ENCODE measurements at regions not wholly inside any gene's neighbourhood (a gene's known extent, or its start where the extent isn't known, plus 50 kb on each side); places are given as distances from the start of the nearest gene placed in this dataset.

DNA sequence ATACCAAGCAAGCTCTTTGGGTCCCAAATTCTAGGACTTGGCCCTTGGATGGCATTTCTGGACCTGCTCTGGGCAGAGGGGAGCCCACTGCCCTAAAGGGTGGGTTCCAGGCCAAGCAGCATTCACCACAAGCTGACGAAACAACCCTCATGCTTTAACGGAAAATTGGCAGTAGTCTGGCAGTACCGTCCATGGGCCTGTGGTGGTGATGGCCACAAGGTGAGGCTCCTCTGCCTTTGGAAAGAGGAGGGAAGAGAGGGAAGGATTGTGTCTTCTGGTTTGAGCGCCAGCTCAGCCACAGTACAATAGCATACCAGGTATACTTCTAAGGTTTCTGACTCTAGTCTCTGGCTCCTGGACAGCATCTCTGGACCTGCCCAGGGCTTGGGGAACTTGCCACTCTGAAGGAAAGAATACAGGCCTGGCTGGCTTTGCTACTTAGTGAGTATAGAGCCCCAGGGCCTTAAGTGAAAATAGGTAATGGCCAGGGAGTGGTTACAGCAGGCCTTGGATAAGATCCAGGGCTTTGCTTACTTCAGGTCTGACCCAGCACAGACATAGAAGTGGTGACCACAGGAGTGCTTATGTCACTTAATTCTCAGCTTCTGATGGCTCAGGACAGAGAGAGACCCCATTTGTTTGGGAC, 595.5 kb downstream of the LMO7 start:
- H3K4me3 ChIP-seq (ENCODE audit: low read length) = no peak overlapping the region
- no peaks in the 10 kb centered on the region for H3K4me1 ChIP-seq (ENCODE audit: insufficient read depth, low read length)
- H3K27me3 ChIP-seq (ENCODE audit: insufficient read depth, low read length) = no peaks in the 10 kb centered on the region
- no peaks in the 10 kb centered on the region for H3K9me3 ChIP-seq (ENCODE audit: insufficient read depth, low read depth, low read length)
- H3K27ac ChIP-seq (ENCODE audit: low read depth, low read length) = no peak overlapping the region
- H3K9ac ChIP-seq (ENCODE audit: low read depth, low read length) = no peak overlapping the region
- WGBS = 87% methylated on average over 3 of the region's 4 CpGs
- no peaks in the 10 kb centered on the region for H3K36me3 ChIP-seq (ENCODE audit: insufficient read depth, low read length)

DNA sequence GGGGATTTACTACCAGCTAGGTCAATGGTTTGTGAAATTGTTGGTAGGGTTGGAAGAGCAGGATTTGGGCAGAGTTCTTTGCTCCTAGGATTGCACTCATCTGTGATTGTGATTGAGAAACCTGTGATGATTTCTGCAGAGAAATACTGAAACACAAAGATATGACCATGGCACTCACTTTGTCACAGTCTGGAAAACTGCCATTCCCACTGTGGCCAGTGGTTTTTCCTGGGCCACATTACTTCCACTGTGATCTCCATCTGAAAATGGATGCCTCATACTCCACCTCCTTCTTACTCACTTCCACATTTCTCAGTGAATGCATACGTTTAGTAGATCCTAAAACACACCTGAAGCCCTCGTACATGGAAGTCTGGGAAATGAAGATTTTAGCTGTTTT, 593.2 kb downstream of the LMO7 start:
- Histone ChIP-seq H3K27ac (ENCODE audit: low read depth, low read length) (no peak overlapping the region), H3K9ac (ENCODE audit: low read depth, low read length) (no peak overlapping the region), H3K4me3 (ENCODE audit: low read length) (no peak overlapping the region), H3K27me3 (ENCODE audit: insufficient read depth, low read length) (no peaks in the 10 kb centered on the region), H3K36me3 (ENCODE audit: insufficient read depth, low read length) (no peaks in the 10 kb centered on the region), H3K9me3 (ENCODE audit: insufficient read depth, low read depth, low read length) (no peaks in the 10 kb centered on the region), H3K4me1 (ENCODE audit: insufficient read depth, low read length) (no peaks in the 10 kb centered on the region; the same call in 1 of the 2 replicates)
- WGBS = 81% methylated on average over 2 of the region's 2 CpGs

- Histone ChIP-seq H3K27ac (ENCODE audit: low read depth, low read length) (no peak overlapping the region), H3K27me3 (ENCODE audit: insufficient read depth, low read length) (no peaks in the 10 kb centered on the region), H3K4me3 (ENCODE audit: low read length) (no peak overlapping the region), H3K9ac (ENCODE audit: low read depth, low read length) (no peak overlapping the region), H3K4me1 (ENCODE audit: insufficient read depth, low read length) (no peaks in the 10 kb centered on the region; the same call in 1 of the 2 replicates), H3K9me3 (ENCODE audit: insufficient read depth, low read depth, low read length) (no peaks in the 10 kb centered on the region), H3K36me3 (ENCODE audit: insufficient read depth, low read length) (no peaks in the 10 kb centered on the region)
- 100% methylated on average over 1 of the region's 1 CpG for WGBS
Measured at GRCh38 chr13:76226941-76227340, 590.8 kb downstream of the LMO7 start.

DNA sequence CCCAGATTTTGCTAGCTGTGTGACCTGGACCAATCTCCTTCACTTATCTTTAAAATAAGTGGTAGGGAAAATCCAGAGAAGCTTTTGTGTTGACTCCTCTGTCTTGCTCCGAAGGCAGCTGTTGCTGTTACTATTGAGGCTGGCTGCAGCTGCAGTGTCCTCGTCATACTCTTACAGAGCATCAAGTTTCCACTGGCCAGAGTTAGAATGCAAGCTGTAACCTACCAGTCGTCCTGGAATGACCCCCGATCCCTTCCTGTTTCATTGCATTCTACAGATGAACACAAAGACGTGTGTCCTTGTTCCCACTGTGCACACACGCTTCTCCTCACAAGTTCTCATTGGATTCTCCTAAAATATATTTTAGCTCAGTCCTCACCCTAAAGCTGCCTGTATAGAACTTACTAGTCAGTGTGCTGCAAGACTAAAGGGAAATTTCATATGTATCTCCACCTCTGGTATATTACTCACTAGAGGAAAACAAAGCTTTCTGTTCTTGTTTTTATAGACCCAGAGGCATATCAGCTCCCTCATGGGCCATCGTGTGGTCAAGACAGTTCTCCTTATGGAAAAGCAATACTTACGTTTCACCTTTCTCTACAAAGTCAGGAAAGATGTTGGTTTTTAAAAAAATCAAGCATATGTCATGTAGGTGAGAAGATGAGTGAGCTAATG, 589.8 kb downstream of the LMO7 start:
- no peak overlapping the region for H3K27ac ChIP-seq (ENCODE audit: low read depth, low read length)
- no peak overlapping the region for H3K4me3 ChIP-seq (ENCODE audit: low read length)
- no peaks in the 10 kb centered on the region; the same call in 1 of the 2 replicates for H3K4me1 ChIP-seq (ENCODE audit: insufficient read depth, low read length)
- no peak overlapping the region for H3K9ac ChIP-seq (ENCODE audit: low read depth, low read length)
- WGBS = 82% methylated on average over 8 of the region's 8 CpGs
- no peaks in the 10 kb centered on the region for H3K9me3 ChIP-seq (ENCODE audit: insufficient read depth, low read depth, low read length)
- no peaks in the 10 kb centered on the region for H3K27me3 ChIP-seq (ENCODE audit: insufficient read depth, low read length)
- no peaks in the 10 kb centered on the region for H3K36me3 ChIP-seq (ENCODE audit: insufficient read depth, low read length)

DNA sequence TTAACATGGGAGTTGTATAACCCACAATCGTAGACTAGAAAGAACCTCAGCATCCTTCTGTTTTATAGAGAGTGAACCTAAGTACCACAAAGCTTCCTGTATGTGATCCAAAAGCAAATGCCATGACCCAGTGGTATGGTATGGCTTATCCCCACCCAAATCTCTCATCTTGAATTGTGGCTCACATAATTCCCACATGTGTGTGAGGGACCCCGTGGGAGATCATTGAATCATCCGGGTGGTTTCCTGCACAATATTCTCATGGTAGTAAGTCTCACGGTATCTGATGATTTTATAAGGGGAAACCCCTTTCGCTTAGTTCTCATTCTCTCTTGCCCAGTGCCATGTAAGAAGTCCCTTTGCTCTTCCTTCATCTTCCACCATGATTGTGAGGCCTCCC, 587.9 kb downstream of the LMO7 start:
- H3K9me3 ChIP-seq (ENCODE audit: insufficient read depth, low read depth, low read length) = no peaks in the 10 kb centered on the region
- H3K27me3 ChIP-seq (ENCODE audit: insufficient read depth, low read length) = no peaks in the 10 kb centered on the region
- no peak overlapping the region for H3K27ac ChIP-seq (ENCODE audit: low read depth, low read length)
- WGBS = 99% methylated on average over 5 of the region's 5 CpGs
- no peak overlapping the region for H3K4me3 ChIP-seq (ENCODE audit: low read length)
- no peaks in the 10 kb centered on the region for H3K36me3 ChIP-seq (ENCODE audit: insufficient read depth, low read length)
- no peaks in the 10 kb centered on the region; the same call in 1 of the 2 replicates for H3K4me1 ChIP-seq (ENCODE audit: insufficient read depth, low read length)
- no peak overlapping the region for H3K9ac ChIP-seq (ENCODE audit: low read depth, low read length)

DNA sequence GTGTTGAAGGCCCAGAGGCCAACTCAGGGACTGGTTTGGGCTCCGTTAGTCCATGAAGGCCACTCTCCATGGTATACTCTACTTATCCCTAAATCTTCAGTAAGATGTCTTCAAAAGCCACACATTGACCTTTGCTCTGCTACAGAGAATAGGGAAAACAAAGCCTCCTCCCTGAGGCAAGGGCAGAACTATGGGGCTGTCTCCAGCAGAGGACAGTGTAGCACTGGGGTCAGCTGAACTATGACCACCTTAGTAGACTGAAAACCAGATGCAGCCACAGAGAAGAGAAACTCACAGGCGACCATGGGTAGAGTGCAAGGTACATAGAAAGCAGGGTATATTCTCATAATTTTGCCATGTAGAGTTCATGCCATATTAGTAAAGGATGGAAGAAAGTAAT, 587.4 kb downstream of the LMO7 start:
- Histone ChIP-seq H3K9me3 (ENCODE audit: insufficient read depth, low read depth, low read length) (no peaks in the 10 kb centered on the region), H3K36me3 (ENCODE audit: insufficient read depth, low read length) (no peaks in the 10 kb centered on the region), H3K4me3 (ENCODE audit: low read length) (no peak overlapping the region), H3K9ac (ENCODE audit: low read depth, low read length) (no peak overlapping the region), H3K27me3 (ENCODE audit: insufficient read depth, low read length) (no peaks in the 10 kb centered on the region), H3K4me1 (ENCODE audit: insufficient read depth, low read length) (no peaks in the 10 kb centered on the region; the same call in 1 of the 2 replicates), H3K27ac (ENCODE audit: low read depth, low read length) (no peak overlapping the region)
- 90% methylated on average over 2 of the region's 2 CpGs for WGBS

DNA sequence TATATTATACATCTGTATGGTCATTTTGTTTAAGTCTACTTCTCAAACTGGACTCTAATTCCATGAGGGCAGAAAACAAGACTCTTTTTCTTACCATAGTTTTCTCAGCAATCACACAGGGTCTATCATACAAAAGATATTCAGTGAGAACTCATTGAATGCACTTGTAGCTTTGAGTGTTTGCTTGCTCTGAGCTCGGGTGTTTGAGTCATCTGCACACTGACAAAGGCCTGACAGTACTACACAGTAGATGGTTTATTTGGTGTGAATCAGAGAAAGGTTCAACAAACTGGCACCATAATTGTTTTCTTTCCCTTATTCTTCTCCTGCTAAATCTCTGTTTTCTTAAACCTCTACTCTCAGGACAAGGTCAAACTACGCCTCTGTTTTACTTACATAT, 586.4 kb downstream of the LMO7 start:
- 70% methylated on average over 2 of the region's 2 CpGs for WGBS
- no peaks in the 10 kb centered on the region; the same call in 1 of the 2 replicates for H3K4me1 ChIP-seq (ENCODE audit: insufficient read depth, low read length)
- no peaks in the 10 kb centered on the region for H3K27me3 ChIP-seq (ENCODE audit: insufficient read depth, low read length)
- H3K36me3 ChIP-seq (ENCODE audit: insufficient read depth, low read length) = no peaks in the 10 kb centered on the region
- no peaks in the 10 kb centered on the region for H3K9me3 ChIP-seq (ENCODE audit: insufficient read depth, low read depth, low read length)
- H3K9ac ChIP-seq (ENCODE audit: low read depth, low read length) = no peak overlapping the region
- no peak overlapping the region for H3K4me3 ChIP-seq (ENCODE audit: low read length)
- H3K27ac ChIP-seq (ENCODE audit: low read depth, low read length) = no peak overlapping the region

DNA sequence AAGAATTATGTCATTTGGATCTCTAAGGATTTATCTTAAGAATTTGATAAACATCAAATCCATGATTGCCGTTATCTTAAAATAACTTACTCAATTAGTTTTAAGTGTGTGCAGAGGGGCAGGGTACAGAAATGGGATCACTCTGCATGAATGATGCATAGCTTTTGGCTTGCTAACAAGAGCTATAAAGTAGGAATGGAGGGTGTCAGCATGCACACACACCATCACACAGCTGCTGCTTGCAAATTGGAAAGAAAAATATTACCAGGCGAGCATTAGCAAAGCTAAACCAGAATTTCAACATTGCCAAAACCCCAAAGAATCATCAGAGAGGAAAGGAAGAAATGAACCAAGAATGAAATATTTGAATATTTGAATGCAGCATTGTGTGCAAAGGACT, 580.6 kb downstream of the LMO7 start:
- Histone ChIP-seq H3K9ac (ENCODE audit: low read depth, low read length) (no peak overlapping the region), H3K9me3 (ENCODE audit: insufficient read depth, low read depth, low read length) (no peaks in the 10 kb centered on the region), H3K4me1 (ENCODE audit: insufficient read depth, low read length) (no peaks in the 10 kb centered on the region), H3K27me3 (ENCODE audit: insufficient read depth, low read length) (no peaks in the 10 kb centered on the region), H3K36me3 (ENCODE audit: insufficient read depth, low read length) (no peaks in the 10 kb centered on the region), H3K4me3 (ENCODE audit: low read length) (no peak overlapping the region), H3K27ac (ENCODE audit: low read depth, low read length) (no peak overlapping the region)
- WGBS = 100% methylated on average over 1 of the region's 2 CpGs

DNA sequence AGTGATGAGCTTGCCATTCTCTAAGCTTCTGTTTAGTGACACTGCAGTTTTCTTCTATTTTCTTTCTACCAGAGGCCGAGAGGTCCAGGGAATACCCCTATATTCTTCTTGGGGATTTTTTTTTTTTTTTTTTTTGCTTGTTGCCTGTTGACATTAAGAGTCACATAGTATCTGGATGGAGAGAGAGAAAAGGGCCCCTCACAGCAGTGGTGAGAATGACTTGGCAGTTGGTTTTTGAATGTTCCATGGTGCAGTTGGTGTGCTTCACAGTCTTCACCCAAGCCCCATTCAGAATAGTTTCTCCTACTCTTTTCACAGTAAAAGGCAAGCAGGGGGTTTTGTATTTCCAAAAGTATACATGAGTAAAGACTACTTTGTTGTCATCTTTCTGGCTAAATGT, 577.9 kb downstream of the LMO7 start:
- H3K4me3 ChIP-seq (ENCODE audit: low read length) = no peak overlapping the region
- 71% methylated on average over 1 of the region's 1 CpG for WGBS
- H3K27ac ChIP-seq (ENCODE audit: low read depth, low read length) = no peak overlapping the region
- H3K9me3 ChIP-seq (ENCODE audit: insufficient read depth, low read depth, low read length) = no peaks in the 10 kb centered on the region
- no peaks in the 10 kb centered on the region for H3K4me1 ChIP-seq (ENCODE audit: insufficient read depth, low read length)
- H3K36me3 ChIP-seq (ENCODE audit: insufficient read depth, low read length) = no peaks in the 10 kb centered on the region
- H3K27me3 ChIP-seq (ENCODE audit: insufficient read depth, low read length) = no peaks in the 10 kb centered on the region
- no peak overlapping the region for H3K9ac ChIP-seq (ENCODE audit: low read depth, low read length)

- no peaks in the 10 kb centered on the region for H3K9me3 ChIP-seq (ENCODE audit: insufficient read depth, low read depth, low read length)
- no peaks in the 10 kb centered on the region for H3K27me3 ChIP-seq (ENCODE audit: insufficient read depth, low read length)
- H3K27ac ChIP-seq (ENCODE audit: low read depth, low read length) = no peak overlapping the region
- no peaks in the 10 kb centered on the region for H3K4me1 ChIP-seq (ENCODE audit: insufficient read depth, low read length)
- H3K36me3 ChIP-seq (ENCODE audit: insufficient read depth, low read length) = no peaks in the 10 kb centered on the region
- H3K9ac ChIP-seq (ENCODE audit: low read depth, low read length) = no peak overlapping the region
- H3K4me3 ChIP-seq (ENCODE audit: low read length) = no peak overlapping the region
- WGBS = 79% methylated on average over 3 of the region's 3 CpGs
Measured at GRCh38 chr13:76213423-76213904, 577.3 kb downstream of the LMO7 start.

DNA sequence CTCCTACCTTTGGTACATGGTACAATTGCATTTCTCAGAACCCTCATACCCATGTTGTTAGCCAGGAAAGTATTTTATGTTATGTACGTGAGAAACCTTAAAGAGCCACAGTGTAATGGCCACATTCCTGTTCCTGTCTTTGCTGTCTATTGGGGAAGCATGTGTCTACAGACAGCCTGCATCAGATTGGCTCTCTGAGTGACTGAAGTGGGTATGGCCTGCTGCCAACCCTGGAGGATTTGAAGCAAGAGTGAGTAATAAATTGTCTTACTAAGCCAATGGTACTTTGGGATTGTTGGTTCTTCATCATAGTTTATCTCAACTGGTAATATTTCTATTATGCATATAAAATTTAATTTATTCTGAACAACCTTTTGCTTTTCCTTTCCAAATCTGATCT, 574.1 kb downstream of the LMO7 start:
- H3K4me1 ChIP-seq (ENCODE audit: insufficient read depth, low read length) = no peaks in the 10 kb centered on the region
- no peaks in the 10 kb centered on the region for H3K27me3 ChIP-seq (ENCODE audit: insufficient read depth, low read length)
- no peaks in the 10 kb centered on the region for H3K9me3 ChIP-seq (ENCODE audit: insufficient read depth, low read depth, low read length)
- H3K9ac ChIP-seq (ENCODE audit: low read depth, low read length) = no peak overlapping the region
- H3K36me3 ChIP-seq (ENCODE audit: insufficient read depth, low read length) = no peaks in the 10 kb centered on the region
- no peak overlapping the region for H3K4me3 ChIP-seq (ENCODE audit: low read length)
- 95% methylated on average over 1 of the region's 1 CpG for WGBS
- H3K27ac ChIP-seq (ENCODE audit: low read depth, low read length) = no peak overlapping the region

All from HUES64 (cell line).